ENCODE measurements at regions not wholly inside any gene's neighbourhood (a gene's known extent, or its start where the extent isn't known, plus 50 kb on each side); places are given as distances from the start of the nearest gene placed in this dataset.
"Not testable (repeated sequence)": the region's sequence is repeated elsewhere in the genome, so short reads cannot be mapped to it uniquely, and the experiment has no call there.

DNA sequence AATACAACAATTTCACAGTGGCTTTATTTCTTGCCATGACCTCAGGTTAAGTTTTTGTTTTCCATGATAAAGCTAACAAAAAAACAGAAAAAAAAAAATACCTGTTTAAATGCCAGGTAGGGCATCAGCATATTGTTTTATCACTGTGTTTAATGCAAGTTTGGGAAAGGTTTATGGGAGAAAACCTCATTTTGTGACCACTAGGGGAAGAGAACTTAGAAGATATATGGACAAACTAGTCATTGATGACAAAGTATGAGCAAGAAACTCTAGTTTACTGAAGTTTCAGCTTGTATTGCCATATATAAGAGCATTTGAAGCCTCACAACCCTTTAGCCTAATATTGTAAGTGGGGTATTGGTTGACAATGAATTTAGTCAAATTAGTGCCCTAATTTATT is 1431.4 kb upstream of the CDH18 start:
- Histone ChIP-seq H3K9me3 (ENCODE audit: control insufficient read depth, insufficient read depth, low read length) (no peaks in the 10 kb centered on the region), H3K9ac (ENCODE audit: low read depth, low read length) (no peak overlapping the region), H3K4me1 (ENCODE audit: control insufficient read depth, insufficient read depth, low read length) (no peaks in the 10 kb centered on the region), H3K27me3 (ENCODE audit: control insufficient read depth, insufficient read depth, low read length) (no peaks in the 10 kb centered on the region), H3K4me3 (ENCODE audit: low read depth, low read length) (no peak overlapping the region), H3K36me3 (ENCODE audit: control insufficient read depth, insufficient read depth, low read length) (no peaks in the 10 kb centered on the region)

DNA sequence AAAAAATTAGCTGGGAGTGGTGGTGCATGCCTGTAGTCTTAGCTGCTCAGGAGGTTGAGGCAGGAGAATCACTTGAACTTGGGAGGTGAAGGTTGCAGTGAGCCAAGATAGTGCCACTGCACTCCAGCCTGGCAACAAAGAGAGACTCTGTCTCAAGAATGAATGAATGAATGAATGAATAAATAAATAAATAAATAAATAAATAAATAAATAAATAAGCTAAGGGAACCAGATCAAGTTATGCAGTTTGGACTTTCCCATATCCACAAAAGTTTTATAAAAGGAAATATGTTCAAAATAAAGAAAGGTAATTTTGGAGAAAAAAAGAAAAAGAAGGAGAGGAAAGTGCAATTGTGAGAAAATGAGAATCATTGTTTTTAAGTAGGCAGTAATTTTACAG is 1414.1 kb upstream of the CDH18 start:
- not testable (repeated sequence) for H3K9me3 ChIP-seq (ENCODE audit: control insufficient read depth, insufficient read depth, low read length); H3K36me3 ChIP-seq (ENCODE audit: control insufficient read depth, insufficient read depth, low read length); H3K4me1 ChIP-seq (ENCODE audit: control insufficient read depth, insufficient read depth, low read length); H3K9ac ChIP-seq (ENCODE audit: low read depth, low read length); H3K4me3 ChIP-seq (ENCODE audit: low read depth, low read length); H3K27me3 ChIP-seq (ENCODE audit: control insufficient read depth, insufficient read depth, low read length)

DNA sequence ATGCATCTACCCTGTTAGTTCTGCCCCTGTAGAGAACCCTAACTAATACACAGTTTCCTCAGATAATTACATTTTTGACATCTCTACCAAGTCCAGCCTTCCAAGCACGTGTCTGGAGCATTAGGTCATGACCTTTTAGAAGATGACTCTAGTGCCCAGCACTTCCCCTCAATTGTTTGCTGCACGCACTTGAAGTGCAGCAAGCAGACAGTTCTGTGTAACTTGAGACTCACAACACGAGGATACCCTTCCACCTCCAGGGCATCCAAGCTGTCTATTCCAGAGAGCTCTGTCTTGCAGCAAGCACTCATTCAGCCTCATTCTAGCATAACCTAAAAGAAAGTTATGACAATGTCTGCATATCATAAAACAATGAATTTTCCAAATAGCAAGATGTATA is 1410.5 kb upstream of the CDH18 start:
- H3K4me1 ChIP-seq (ENCODE audit: control insufficient read depth, insufficient read depth, low read length) = no peaks in the 10 kb centered on the region
- no peaks in the 10 kb centered on the region for H3K36me3 ChIP-seq (ENCODE audit: control insufficient read depth, insufficient read depth, low read length)
- no peaks in the 10 kb centered on the region for H3K27me3 ChIP-seq (ENCODE audit: control insufficient read depth, insufficient read depth, low read length)
- H3K9me3 ChIP-seq (ENCODE audit: control insufficient read depth, insufficient read depth, low read length) = no peaks in the 10 kb centered on the region
- no peak overlapping the region for H3K4me3 ChIP-seq (ENCODE audit: low read depth, low read length)
- no peak overlapping the region for H3K9ac ChIP-seq (ENCODE audit: low read depth, low read length)

DNA sequence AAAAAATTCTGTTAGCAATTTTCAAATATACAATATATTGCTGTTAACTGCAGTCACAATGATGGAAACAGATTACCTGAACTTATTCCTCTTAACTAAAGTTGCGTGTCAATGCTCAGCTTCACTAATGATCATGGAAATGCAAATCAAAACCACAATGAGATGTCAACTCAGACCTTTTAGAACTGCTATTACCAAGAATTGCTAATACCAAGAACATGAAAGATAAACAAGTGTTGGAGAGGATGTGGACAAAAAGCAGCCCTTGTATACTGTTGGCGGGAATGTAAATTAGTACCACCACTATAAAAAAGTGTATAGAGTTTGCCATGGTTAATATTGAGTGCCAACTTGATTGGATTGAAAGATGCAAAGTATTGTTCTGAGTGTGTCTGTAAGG is 1409.7 kb upstream of the CDH18 start:
- H3K27me3 ChIP-seq (ENCODE audit: control insufficient read depth, insufficient read depth, low read length) = no peaks in the 10 kb centered on the region
- H3K9me3 ChIP-seq (ENCODE audit: control insufficient read depth, insufficient read depth, low read length) = no peaks in the 10 kb centered on the region
- H3K4me1 ChIP-seq (ENCODE audit: control insufficient read depth, insufficient read depth, low read length) = no peaks in the 10 kb centered on the region
- H3K36me3 ChIP-seq (ENCODE audit: control insufficient read depth, insufficient read depth, low read length) = no peaks in the 10 kb centered on the region
- no peak overlapping the region for H3K9ac ChIP-seq (ENCODE audit: low read depth, low read length)
- no peak overlapping the region for H3K4me3 ChIP-seq (ENCODE audit: low read depth, low read length)

DNA sequence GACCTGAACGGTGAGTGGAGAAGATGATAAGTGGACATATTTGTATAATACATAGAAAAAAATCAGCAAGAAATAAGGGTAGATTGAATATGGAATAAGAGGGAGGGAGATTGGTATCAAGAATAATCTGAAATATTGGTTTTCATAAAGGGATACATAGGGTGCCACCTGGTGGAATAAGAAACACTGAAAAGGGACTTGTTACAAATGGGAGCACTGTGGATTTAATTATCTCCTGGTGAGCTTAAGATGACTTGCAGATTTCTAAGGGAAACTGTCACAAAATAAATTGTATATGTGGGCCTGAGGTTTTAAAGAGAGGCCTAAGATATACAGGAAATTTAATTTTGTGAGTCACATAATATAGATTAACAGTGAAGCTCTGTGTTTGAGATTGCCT is 1403.5 kb upstream of the CDH18 start:
- Histone ChIP-seq H3K9ac (ENCODE audit: low read depth, low read length) (no peak overlapping the region), H3K27me3 (ENCODE audit: control insufficient read depth, insufficient read depth, low read length) (no peaks in the 10 kb centered on the region), H3K4me1 (ENCODE audit: control insufficient read depth, insufficient read depth, low read length) (no peaks in the 10 kb centered on the region), H3K36me3 (ENCODE audit: control insufficient read depth, insufficient read depth, low read length) (no peaks in the 10 kb centered on the region), H3K9me3 (ENCODE audit: control insufficient read depth, insufficient read depth, low read length) (no peaks in the 10 kb centered on the region), H3K4me3 (ENCODE audit: low read depth, low read length) (no peak overlapping the region)

DNA sequence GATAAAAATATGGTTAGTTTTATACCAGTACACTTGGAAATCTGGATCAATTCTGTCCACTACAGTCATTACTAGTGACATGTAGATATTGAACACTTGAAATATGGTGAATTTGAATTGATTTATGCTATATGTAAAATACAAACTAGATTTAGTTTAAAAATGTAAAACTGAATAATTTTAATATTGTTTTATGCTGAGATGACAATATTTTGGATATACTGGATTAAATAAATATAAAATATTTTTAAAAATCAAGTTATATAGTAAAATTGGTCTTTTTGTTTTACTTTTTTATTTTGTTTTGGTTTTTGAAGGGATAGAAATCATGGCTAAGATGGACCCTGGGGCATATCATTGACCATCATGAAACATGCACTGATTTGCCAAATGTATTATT is 1372.8 kb upstream of the CDH18 start:
- H3K27me3 ChIP-seq (ENCODE audit: control insufficient read depth, insufficient read depth, low read length); H3K4me3 ChIP-seq (ENCODE audit: low read depth, low read length); H3K36me3 ChIP-seq (ENCODE audit: control insufficient read depth, insufficient read depth, low read length); H3K4me1 ChIP-seq (ENCODE audit: control insufficient read depth, insufficient read depth, low read length); H3K9me3 ChIP-seq (ENCODE audit: control insufficient read depth, insufficient read depth, low read length); H3K9ac ChIP-seq (ENCODE audit: low read depth, low read length): not testable (repeated sequence)

DNA sequence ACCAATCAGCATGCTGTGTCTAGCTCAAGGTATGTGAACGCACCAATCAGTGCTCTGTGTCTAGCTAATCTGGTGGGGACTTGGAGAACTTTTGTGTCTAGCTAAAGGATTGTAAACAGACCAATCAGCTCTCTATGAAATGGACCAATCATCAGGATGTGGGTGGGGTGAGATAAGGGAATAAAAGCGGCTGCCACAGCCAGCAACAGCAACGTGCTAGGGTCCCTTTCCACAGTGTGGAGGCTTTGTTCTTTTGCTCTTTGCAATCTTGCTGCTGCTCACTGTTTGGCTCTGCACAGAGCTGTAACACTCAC is 1353.9 kb upstream of the CDH18 start:
- not testable (repeated sequence) for H3K27me3 ChIP-seq (ENCODE audit: control insufficient read depth, insufficient read depth, low read length); H3K9ac ChIP-seq (ENCODE audit: low read depth, low read length); H3K9me3 ChIP-seq (ENCODE audit: control insufficient read depth, insufficient read depth, low read length); H3K36me3 ChIP-seq (ENCODE audit: control insufficient read depth, insufficient read depth, low read length); H3K4me1 ChIP-seq (ENCODE audit: control insufficient read depth, insufficient read depth, low read length)
- H3K4me3 ChIP-seq (ENCODE audit: low read depth, low read length) = peak overlapping the region; percentile 30

DNA sequence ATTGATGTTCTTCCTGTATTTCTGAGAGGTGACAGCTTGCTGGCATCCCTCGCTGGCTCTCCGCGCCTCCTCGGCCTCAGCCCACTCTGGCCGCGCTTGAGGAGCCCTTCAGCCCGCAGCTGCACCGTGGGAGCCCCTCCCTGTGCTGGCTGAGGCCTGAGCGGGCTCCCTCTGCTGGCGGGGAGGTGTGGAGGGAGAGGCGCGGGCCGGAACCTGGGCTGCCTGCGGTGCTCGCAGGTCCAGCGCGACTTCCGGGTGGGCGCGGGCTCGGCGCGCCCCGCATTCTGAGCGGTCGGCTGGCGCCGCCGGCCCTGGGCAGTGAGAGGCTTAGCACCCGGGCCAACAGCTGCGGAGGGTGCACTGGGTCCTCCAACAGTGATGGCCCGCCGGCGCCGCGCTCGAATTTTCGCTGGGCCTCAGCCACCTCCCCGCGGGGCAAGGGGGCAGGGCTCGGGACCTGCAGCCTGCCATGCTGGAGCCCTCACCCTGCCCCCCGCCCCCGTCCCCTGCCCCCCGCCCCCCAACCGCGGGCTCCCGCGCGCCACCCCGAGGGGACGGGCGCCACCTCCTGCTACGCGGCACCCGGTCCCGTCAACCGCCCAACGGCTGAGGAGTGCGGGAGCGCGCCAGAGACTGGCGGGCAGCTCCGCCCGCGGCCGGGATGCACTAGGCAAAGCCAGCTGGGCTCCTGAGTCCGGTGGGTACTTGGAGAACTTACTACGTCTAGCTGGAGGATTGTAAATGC is 1353.4 kb upstream of the CDH18 start:
- H3K27me3 ChIP-seq (ENCODE audit: control insufficient read depth, insufficient read depth, low read length); H3K36me3 ChIP-seq (ENCODE audit: control insufficient read depth, insufficient read depth, low read length); H3K9ac ChIP-seq (ENCODE audit: low read depth, low read length); H3K9me3 ChIP-seq (ENCODE audit: control insufficient read depth, insufficient read depth, low read length); H3K4me1 ChIP-seq (ENCODE audit: control insufficient read depth, insufficient read depth, low read length): not testable (repeated sequence)
- H3K4me3 ChIP-seq (ENCODE audit: low read depth, low read length) = peak overlapping the region; percentile 30

DNA sequence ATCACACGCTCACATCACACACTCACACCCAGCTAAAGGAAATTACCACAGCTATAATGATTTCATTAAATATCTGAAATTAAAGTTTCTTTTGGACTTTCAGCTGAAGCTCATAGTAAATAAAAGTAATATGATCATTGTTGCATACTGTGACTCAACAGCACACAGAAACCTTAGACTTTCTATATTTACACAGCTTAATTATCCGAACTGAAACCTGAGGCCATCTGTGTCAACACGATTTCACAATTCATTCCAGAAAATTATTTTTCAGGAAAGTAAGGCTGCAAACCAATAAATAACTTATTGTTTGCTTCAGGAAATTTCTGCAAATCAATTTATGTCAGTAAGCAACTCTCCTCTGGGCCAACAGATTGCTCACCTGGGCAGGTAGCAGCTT is 1352.2 kb upstream of the CDH18 start:
- not testable (repeated sequence) for H3K9me3 ChIP-seq (ENCODE audit: control insufficient read depth, insufficient read depth, low read length); H3K27me3 ChIP-seq (ENCODE audit: control insufficient read depth, insufficient read depth, low read length); H3K4me3 ChIP-seq (ENCODE audit: low read depth, low read length); H3K9ac ChIP-seq (ENCODE audit: low read depth, low read length); H3K36me3 ChIP-seq (ENCODE audit: control insufficient read depth, insufficient read depth, low read length); H3K4me1 ChIP-seq (ENCODE audit: control insufficient read depth, insufficient read depth, low read length)

DNA sequence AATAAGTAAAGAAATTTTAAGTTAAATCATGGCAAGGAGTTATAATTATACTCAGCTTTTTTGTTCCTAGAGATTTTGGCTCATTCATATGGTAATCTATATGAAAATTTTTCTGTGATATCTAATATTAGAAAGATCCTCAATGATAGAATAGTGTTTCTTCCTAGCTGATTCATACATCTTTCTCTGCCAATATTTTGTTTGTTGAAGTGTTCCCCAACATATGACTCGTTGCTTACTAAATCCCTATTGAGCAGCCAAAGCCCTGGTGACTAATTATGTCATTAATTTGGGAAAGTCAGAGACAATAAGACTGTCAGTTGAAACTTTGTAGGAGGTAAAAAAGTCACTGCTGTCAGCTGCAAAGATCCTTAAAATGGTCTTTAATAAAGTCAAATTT is 1348.5 kb upstream of the CDH18 start:
- H3K27me3 ChIP-seq (ENCODE audit: control insufficient read depth, insufficient read depth, low read length) = not testable (repeated sequence)

DNA sequence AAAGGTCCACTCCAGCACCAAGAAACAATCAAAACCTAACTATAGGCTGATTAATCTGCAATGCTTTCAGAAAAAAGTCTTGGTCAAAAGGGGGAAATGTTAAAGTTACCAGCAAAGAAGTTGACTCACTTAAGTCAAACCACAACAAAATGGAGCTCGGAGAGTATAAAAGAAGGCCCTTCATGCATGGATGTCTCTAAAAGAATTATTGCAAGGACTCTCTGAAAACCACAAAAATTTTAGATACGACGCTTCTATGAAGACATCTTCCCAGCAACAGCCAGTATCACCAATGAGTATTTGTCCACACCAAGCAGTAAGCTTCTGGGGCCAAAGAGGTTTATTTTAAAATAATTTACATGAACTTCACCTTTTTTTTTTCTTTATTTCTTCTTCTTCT is 1327.4 kb upstream of the CDH18 start:
- not testable (repeated sequence) for H3K27me3 ChIP-seq (ENCODE audit: control insufficient read depth, insufficient read depth, low read length); H3K9ac ChIP-seq (ENCODE audit: low read depth, low read length); H3K4me1 ChIP-seq (ENCODE audit: control insufficient read depth, insufficient read depth, low read length); H3K36me3 ChIP-seq (ENCODE audit: control insufficient read depth, insufficient read depth, low read length); H3K4me3 ChIP-seq (ENCODE audit: low read depth, low read length); H3K9me3 ChIP-seq (ENCODE audit: control insufficient read depth, insufficient read depth, low read length)

More for the DNA sequence above, 1348.5 kb upstream of the CDH18 start:
- not testable (repeated sequence) for H3K9ac ChIP-seq (ENCODE audit: low read depth, low read length); H3K4me1 ChIP-seq (ENCODE audit: control insufficient read depth, insufficient read depth, low read length); H3K36me3 ChIP-seq (ENCODE audit: control insufficient read depth, insufficient read depth, low read length); H3K4me3 ChIP-seq (ENCODE audit: low read depth, low read length); H3K9me3 ChIP-seq (ENCODE audit: control insufficient read depth, insufficient read depth, low read length)

DNA sequence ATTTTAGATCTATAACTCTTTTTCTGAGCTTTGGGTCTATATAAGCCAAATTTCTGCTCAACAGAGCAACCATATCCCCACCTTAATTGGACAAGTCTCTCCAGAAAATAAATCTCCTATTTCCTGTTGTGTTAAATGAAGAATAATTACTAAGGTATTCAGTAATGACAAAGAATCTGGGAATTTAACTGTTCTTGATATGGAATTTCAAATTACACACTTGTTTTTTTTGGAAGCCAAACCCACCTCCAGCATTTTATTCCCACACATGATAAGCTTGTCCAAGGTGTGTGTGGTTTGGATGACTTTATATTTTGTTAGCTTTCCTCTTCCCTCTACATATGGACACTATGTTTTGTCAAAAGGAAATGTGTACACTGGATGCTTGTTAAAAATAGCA is 1313.2 kb upstream of the CDH18 start:
- not testable (repeated sequence) for H3K36me3 ChIP-seq (ENCODE audit: control insufficient read depth, insufficient read depth, low read length); H3K4me3 ChIP-seq (ENCODE audit: low read depth, low read length); H3K4me1 ChIP-seq (ENCODE audit: control insufficient read depth, insufficient read depth, low read length)

DNA sequence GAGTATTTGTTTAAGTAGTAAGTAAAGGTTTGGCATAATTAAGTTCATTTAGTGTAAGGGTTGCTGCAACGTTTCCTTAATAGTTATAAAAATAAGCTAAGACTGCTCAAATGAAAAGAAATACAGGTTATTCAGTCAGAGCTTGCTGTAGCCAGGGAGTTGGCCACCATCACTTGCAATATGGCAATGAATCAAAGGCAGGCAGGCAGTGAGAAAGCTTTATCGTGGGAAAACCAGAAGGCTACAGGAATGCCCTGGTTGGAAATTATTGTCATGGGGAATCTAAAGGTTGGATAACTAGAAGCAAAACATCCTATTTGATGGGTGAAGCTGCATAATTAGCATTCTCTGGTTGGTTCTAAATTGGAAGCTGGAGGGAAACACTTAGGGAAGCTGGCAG is 1286.4 kb upstream of the CDH18 start:
- not testable (repeated sequence) for H3K27me3 ChIP-seq (ENCODE audit: control insufficient read depth, insufficient read depth, low read length); H3K36me3 ChIP-seq (ENCODE audit: control insufficient read depth, insufficient read depth, low read length); H3K4me1 ChIP-seq (ENCODE audit: control insufficient read depth, insufficient read depth, low read length); H3K4me3 ChIP-seq (ENCODE audit: low read depth, low read length); H3K9ac ChIP-seq (ENCODE audit: low read depth, low read length); H3K9me3 ChIP-seq (ENCODE audit: control insufficient read depth, insufficient read depth, low read length)

More for the DNA sequence above, 1313.2 kb upstream of the CDH18 start:
- H3K9ac ChIP-seq (ENCODE audit: low read depth, low read length); H3K27me3 ChIP-seq (ENCODE audit: control insufficient read depth, insufficient read depth, low read length); H3K9me3 ChIP-seq (ENCODE audit: control insufficient read depth, insufficient read depth, low read length): not testable (repeated sequence)

Data from iPS-15b (cell line).